GM12872 (cell line): ENCODE measurements at regions not wholly inside any gene's neighbourhood (a gene's known extent, or its start where the extent isn't known, plus 50 kb on each side); places are given as distances from the start of the nearest gene placed in this dataset.

Source experiments
- CTCF ChIP-seq: IDR thresholded peaks from 3 replicates; pipeline ENCODE4 v1.5.1; 2011; ENCODE audit warnings: low read depth, mild to moderate bottlenecking, low read length, moderate library complexity; ENCODE audit not compliant: insufficient read depth

- TF ChIP-seq CTCF, result no peak
Observed at GRCh38 chr14:28407996-28408395, 358.6 kb upstream of the FOXG1 start.

- no peak for TF ChIP-seq CTCF
Observed at GRCh38 chr14:28412077-28412476, 354.5 kb upstream of the FOXG1 start.

- no peak for TF ChIP-seq CTCF
Observed at GRCh38 chr14:28426960-28427359, 339.6 kb upstream of the FOXG1 start.

- TF ChIP-seq CTCF, result no peak
Observed at GRCh38 chr14:28436821-28437220, 329.8 kb upstream of the FOXG1 start.

GRCh38 chr14:28461389-28461788, 305.2 kb upstream of the FOXG1 start:
- TF ChIP-seq CTCF, result no peak

GRCh38 chr14:28467611-28468010, 299.0 kb upstream of the FOXG1 start:
- no peak for TF ChIP-seq CTCF

GRCh38 chr14:28468191-28469151, 298.1 kb upstream of the FOXG1 start:
- TF ChIP-seq CTCF, result no peak
